Testis (tissue), 2 donors: ENCODE measurements at regions not wholly inside any gene's neighbourhood (a gene's known extent, or its start where the extent isn't known, plus 50 kb on each side); places are given as distances from the start of the nearest gene placed in this dataset.
A peak's percentile ranks its signal among the peaks of the same experiment; 100 is the strongest.

Source experiments
- DNase-seq: peaks from one replicate; pipeline ENCODE4 v3.0.0-alpha.2; 2019
- H3K27ac ChIP-seq, 2 donors: fragments of 200-600 bp; sonication (generic); one replicate each; pipeline ENCODE4 v1.5.1; 2019
- H3K27me3 ChIP-seq: fragments of 200-600 bp; sonication (generic); one replicate; pipeline ENCODE4 v1.5.1; 2019
- H3K36me3 ChIP-seq: fragments of 200-600 bp; sonication (generic); one replicate; pipeline ENCODE4 v1.5.1; 2017; ENCODE audit warnings: low read depth; ENCODE audit errors: missing control alignments
- H3K4me1 ChIP-seq: fragments of 200-600 bp; sonication (generic); one replicate; pipeline ENCODE4 v1.5.1; 2019
- H3K4me3 ChIP-seq, 2 donors: fragments of 200-600 bp; sonication (generic); one replicate each; pipeline ENCODE4 v1.5.1; 2017 to 2019
- H3K9me3 ChIP-seq: fragments of 200-600 bp; sonication (generic); one replicate; pipeline ENCODE4 v1.5.1; 2017
- CTCF ChIP-seq, 3 experiments: fragments of 450-650 bp in 2 of 3; fragments of 200-600 bp in 1 of 3; sonication (generic) in 1 of 3; IDR thresholded peaks; one replicate each; pipeline ENCODE4 v1.5.1; 2016 to 2019; ENCODE audit warnings: antibody characterized with exemption in 3 of 3, mild to moderate bottlenecking in 2 of 3, moderate library complexity in 1 of 3
- POLR2A ChIP-seq: fragments of 450-650 bp; IDR thresholded peaks from one replicate; pipeline ENCODE4 v1.6.1; 2017; ENCODE audit warnings: antibody characterized with exemption, mild to moderate bottlenecking, moderate library complexity
- WGBS, 2 donors: methylation state at CpG; one replicate each; pipeline ENCODE4 v1.1.5; 2018; 5-methylcytosine and 5-hydroxymethylcytosine counted together
- intact Hi-C: fragments of 100-400 bp; cut with DNase I; formaldehyde crosslinking; loops from one replicate; pipeline ENCODE4 v1.15.1; 2023; ENCODE audit warnings: low total_unique reads

GRCh38 chr10:31617757-31618156, 298.7 kb downstream of the ZEB1 start:
- intact Hi-C loops, result no loop called here
- TF ChIP-seq POLR2A (no peak), CTCF (IDR thresholded peaks at IDR 0.05) (no peak)
- Histone ChIP-seq H3K27ac (no peak overlapping the region), H3K9me3 (no peaks in the 10 kb centered on the region), H3K27me3 (no peaks in the 10 kb centered on the region), H3K36me3 (no peaks in the 10 kb centered on the region), H3K4me3 (no peak overlapping the region), H3K4me1 (peaks cover 27% of the 10 kb centered on the region)
- no peak for DNase-seq
- 92 to 100% methylated on average over 2 of the region's 2 CpGs for WGBS, 2 donors

- 84 to 90% methylated on average over 2 of the region's 2 CpGs for WGBS, 2 donors
- TF ChIP-seq POLR2A (no peak), CTCF (IDR thresholded peaks at IDR 0.05) (no peak)
- Histone ChIP-seq H3K4me1 (peaks cover 27% of the 10 kb centered on the region), H3K36me3 (no peaks in the 10 kb centered on the region), H3K27me3 (no peaks in the 10 kb centered on the region), H3K4me3 (no peak overlapping the region), H3K9me3 (no peaks in the 10 kb centered on the region), H3K27ac (no peak overlapping the region)
- intact Hi-C loops, result no loop called here
- DNase-seq, result no peak
Measured at GRCh38 chr10:31617133-31617532, 298.1 kb downstream of the ZEB1 start.

GRCh38 chr10:31615129-31615528, 296.1 kb downstream of the ZEB1 start:
- H3K9me3 ChIP-seq, result no peaks in the 10 kb centered on the region
- peaks cover 20% of the 10 kb centered on the region for H3K4me1 ChIP-seq
- intact Hi-C loops, result no loop called here
- H3K27me3 ChIP-seq, result no peaks in the 10 kb centered on the region
- no peak for TF ChIP-seq CTCF (IDR thresholded peaks at IDR 0.05)
- TF ChIP-seq POLR2A, result no peak
- H3K4me3 ChIP-seq, result no peak overlapping the region
- no peak for DNase-seq
- H3K36me3 ChIP-seq, result no peaks in the 10 kb centered on the region
- H3K27ac ChIP-seq, result no peak overlapping the region

GRCh38 chr10:31614611-31615010, 295.6 kb downstream of the ZEB1 start:
- Histone ChIP-seq H3K27me3 (no peaks in the 10 kb centered on the region), H3K36me3 (no peaks in the 10 kb centered on the region), H3K27ac (no peak overlapping the region), H3K4me3 (no peak overlapping the region), H3K4me1 (peaks cover 17% of the 10 kb centered on the region), H3K9me3 (no peaks in the 10 kb centered on the region)
- TF ChIP-seq POLR2A, result no peak
- no peak for TF ChIP-seq CTCF (IDR thresholded peaks at IDR 0.05)
- peak; percentile 37 for DNase-seq
- intact Hi-C loops, result no loop called here
- WGBS, 2 donors, result 70 to 87% methylated on average over 1 of the region's 1 CpG

- no peak for DNase-seq
- Histone ChIP-seq H3K4me3 (no peak overlapping the region), H3K27me3 (no peaks in the 10 kb centered on the region), H3K4me1 (no peaks in the 10 kb centered on the region), H3K9me3 (no peaks in the 10 kb centered on the region), H3K27ac (no peak overlapping the region), H3K36me3 (no peaks in the 10 kb centered on the region)
- intact Hi-C loops, result no loop called here
- WGBS, 2 donors, result 67 to 73% methylated on average over 4 of the region's 4 CpGs
- TF ChIP-seq CTCF (IDR thresholded peaks at IDR 0.05) (no peak), POLR2A (no peak)
Measured at GRCh38 chr10:31612082-31612481, 293.1 kb downstream of the ZEB1 start.
